ENCODE measurements at regions not wholly inside any gene's neighbourhood (a gene's known extent, or its start where the extent isn't known, plus 50 kb on each side); places are given as distances from the start of the nearest gene placed in this dataset.

GRCh38 chr11:30120045-30120589 lies 103.3 kb upstream of the KCNA4 start:
- H3K36me3 Mint-ChIP-seq (ENCODE audit: low read depth), result no peaks in the 10 kb centered on the region
- no peak overlapping the region for H3K27ac Mint-ChIP-seq
- no peaks in the 10 kb centered on the region for H3K36me3 ChIP-seq (ENCODE audit: control insufficient read depth, insufficient read depth, low read length)
- no peak overlapping the region for H3K4me3 Mint-ChIP-seq
- no peaks in the 10 kb centered on the region for H3K27me3 ChIP-seq (ENCODE audit: control insufficient read depth, insufficient read depth, low read length, poor library complexity, severe bottlenecking)
- TF ChIP-seq CTCF (conservative IDR thresholded peaks at IDR 0.05), result no peak
- H3K9me3 ChIP-seq (ENCODE audit: control insufficient read depth, low read length), result no peaks in the 10 kb centered on the region
- H3K4me3 ChIP-seq (ENCODE audit: low read length), result no peak overlapping the region
- peaks cover 29% of the 10 kb centered on the region for H3K27me3 Mint-ChIP-seq (ENCODE audit: insufficient read depth)
- H3K9me3 Mint-ChIP-seq, result no peaks in the 10 kb centered on the region
- H3K4me1 ChIP-seq (ENCODE audit: control insufficient read depth, insufficient read depth, low read length), result no peaks in the 10 kb centered on the region
- no peak for DNase-seq
- 89 to 100% methylated on average over 1 to 4 of the region's 4 CpGs for WGBS, 2 experiments (ENCODE audit: insufficient coverage in 1 of 2, insufficient read length in 1 of 2)
- no peak overlapping the region for H3K27ac ChIP-seq (ENCODE audit: low read depth, low read length)
- H3K4me1 Mint-ChIP-seq, result no peaks in the 10 kb centered on the region
- H3K9ac ChIP-seq (ENCODE audit: extremely low read depth, low read length, poor library complexity, severe bottlenecking), result no peak overlapping the region

GRCh38 chr11:30125456-30125855 lies 105.4 kb upstream of the FSHB start:
- 88 to 100% methylated on average over 1 to 2 of the region's 2 CpGs for WGBS, 2 experiments (ENCODE audit: insufficient coverage in 1 of 2, insufficient read length in 1 of 2)

GRCh38 chr11:30128269-30128932 lies 102.4 kb upstream of the FSHB start:
- peak; percentile 87 for TF ChIP-seq CTCF (conservative IDR thresholded peaks at IDR 0.05)
- no peaks in the 10 kb centered on the region for H3K27me3 ChIP-seq (ENCODE audit: control insufficient read depth, insufficient read depth, low read length, poor library complexity, severe bottlenecking)
- Mint-ChIP-seq H3K4me3 (no peak overlapping the region), H3K4me1 (peaks cover 2% of the 10 kb centered on the region), H3K9me3 (no peaks in the 10 kb centered on the region), H3K27ac (no peak overlapping the region), H3K36me3 (ENCODE audit: low read depth) (no peaks in the 10 kb centered on the region), H3K27me3 (ENCODE audit: insufficient read depth) (peaks cover 29% of the 10 kb centered on the region)
- no peak overlapping the region for H3K4me3 ChIP-seq (ENCODE audit: low read length)
- H3K9ac ChIP-seq (ENCODE audit: extremely low read depth, low read length, poor library complexity, severe bottlenecking), result no peak overlapping the region
- no peak overlapping the region for H3K27ac ChIP-seq (ENCODE audit: low read depth, low read length)
- DNase-seq, result peak; percentile 56
- no peaks in the 10 kb centered on the region for H3K9me3 ChIP-seq (ENCODE audit: control insufficient read depth, low read length)
- WGBS, 2 experiments (ENCODE audit: insufficient coverage in 1 of 2, insufficient read length in 1 of 2), result 33% methylated on average over 3 of the region's 3 CpGs; no CpG with 5 or more reads in 1 of the 2 experiments
- no peaks in the 10 kb centered on the region for H3K4me1 ChIP-seq (ENCODE audit: control insufficient read depth, insufficient read depth, low read length)
- no peaks in the 10 kb centered on the region for H3K36me3 ChIP-seq (ENCODE audit: control insufficient read depth, insufficient read depth, low read length)

More at GRCh38 chr11:30125456-30125855, 105.4 kb upstream of the FSHB start:
- no peak overlapping the region for H3K27ac Mint-ChIP-seq
- TF ChIP-seq CTCF (conservative IDR thresholded peaks at IDR 0.05), result no peak
- H3K4me3 Mint-ChIP-seq, result no peak overlapping the region
- Histone ChIP-seq H3K9me3 (ENCODE audit: control insufficient read depth, low read length) (no peaks in the 10 kb centered on the region), H3K9ac (ENCODE audit: extremely low read depth, low read length, poor library complexity, severe bottlenecking) (no peak overlapping the region), H3K4me1 (ENCODE audit: control insufficient read depth, insufficient read depth, low read length) (no peaks in the 10 kb centered on the region), H3K27me3 (ENCODE audit: control insufficient read depth, insufficient read depth, low read length, poor library complexity, severe bottlenecking) (no peaks in the 10 kb centered on the region), H3K4me3 (ENCODE audit: low read length) (no peak overlapping the region), H3K36me3 (ENCODE audit: control insufficient read depth, insufficient read depth, low read length) (no peaks in the 10 kb centered on the region), H3K27ac (ENCODE audit: low read depth, low read length) (no peak overlapping the region)
- H3K27me3 Mint-ChIP-seq (ENCODE audit: insufficient read depth), result peaks cover 29% of the 10 kb centered on the region
- H3K36me3 Mint-ChIP-seq (ENCODE audit: low read depth), result no peaks in the 10 kb centered on the region
- H3K9me3 Mint-ChIP-seq, result no peaks in the 10 kb centered on the region
- no peaks in the 10 kb centered on the region for H3K4me1 Mint-ChIP-seq
- DNase-seq, result no peak

Measured in endodermal cell (in vitro differentiated cells).